ENCODE measurements at regions not wholly inside any gene's neighbourhood (a gene's known extent, or its start where the extent isn't known, plus 50 kb on each side); places are given as distances from the start of the nearest gene placed in this dataset.

- DNase-seq = no peak
These were observed 1366.3 kb upstream of the TMEFF2 start for GRCh38 chr2:193561054-193561453.

GRCh38 chr2:193556766-193557470 is 1362.2 kb upstream of the TMEFF2 start:
- intact Hi-C loops (cut with DNase I) = no loop called here

More at GRCh38 chr2:193561054-193561453, 1366.3 kb upstream of the TMEFF2 start:
- intact Hi-C loops (cut with DNase I) = no loop called here
- ATAC-seq (ENCODE audit: poor library complexity) = no peak

GRCh38 chr2:193549661-193550060 is 1354.9 kb upstream of the TMEFF2 start:
- no peak for ATAC-seq (ENCODE audit: poor library complexity)
- intact Hi-C loops (cut with DNase I) = no loop called here
- DNase-seq = no peak

More at GRCh38 chr2:193556766-193557470, 1362.2 kb upstream of the TMEFF2 start:
- ATAC-seq (ENCODE audit: poor library complexity) = no peak
- no peak for DNase-seq

GRCh38 chr2:193542762-193543161 is 1348.0 kb upstream of the TMEFF2 start:
- ATAC-seq (ENCODE audit: poor library complexity) = no peak

GRCh38 chr2:193539188-193539587 is 1344.5 kb upstream of the TMEFF2 start:
- DNase-seq = no peak
- no peak for ATAC-seq (ENCODE audit: poor library complexity)
- intact Hi-C loops (cut with DNase I) = no loop called here

More at GRCh38 chr2:193542762-193543161, 1348.0 kb upstream of the TMEFF2 start:
- no peak for DNase-seq
- intact Hi-C loops (cut with DNase I) = no loop called here

GRCh38 chr2:193538061-193538460 is 1343.3 kb upstream of the TMEFF2 start:
- DNase-seq (no peak), ATAC-seq (ENCODE audit: poor library complexity) (no peak)
- intact Hi-C loops (cut with DNase I) = no loop called here

- no peak for DNase-seq
- no peak for ATAC-seq (ENCODE audit: poor library complexity)
- intact Hi-C loops (cut with DNase I) = no loop called here
These were observed 1342.8 kb upstream of the TMEFF2 start for GRCh38 chr2:193537531-193537930.

- intact Hi-C loops (cut with DNase I) = no loop called here
- DNase-seq (no peak), ATAC-seq (ENCODE audit: poor library complexity) (no peak)
These were observed 1333.7 kb upstream of the TMEFF2 start for GRCh38 chr2:193528458-193528857.

GRCh38 chr2:193527146-193527545 is 1332.4 kb upstream of the TMEFF2 start:
- intact Hi-C loops (cut with DNase I) = no loop called here

GRCh38 chr2:193523662-193524061 is 1328.9 kb upstream of the TMEFF2 start:
- intact Hi-C loops (cut with DNase I) = no loop called here
- ATAC-seq (ENCODE audit: poor library complexity) (no peak), DNase-seq (no peak)

More at GRCh38 chr2:193527146-193527545, 1332.4 kb upstream of the TMEFF2 start:
- ATAC-seq (ENCODE audit: poor library complexity) (no peak), DNase-seq (no peak)

- DNase-seq = no peak
- intact Hi-C loops (cut with DNase I) = no loop called here
- ATAC-seq (ENCODE audit: poor library complexity) = no peak
These were observed 1326.8 kb upstream of the TMEFF2 start for GRCh38 chr2:193521523-193521922.

- ATAC-seq (ENCODE audit: poor library complexity) = no peak
- intact Hi-C loops (cut with DNase I) = no loop called here
- no peak for DNase-seq
These were observed 1326.2 kb upstream of the TMEFF2 start for GRCh38 chr2:193520709-193521458.

GRCh38 chr2:193518041-193518817 is 1323.5 kb upstream of the TMEFF2 start:
- no peak for ATAC-seq (ENCODE audit: poor library complexity)
- DNase-seq = no peak
- intact Hi-C loops (cut with DNase I) = no loop called here

- ATAC-seq (ENCODE audit: poor library complexity) = no peak
- DNase-seq = no peak
- intact Hi-C loops (cut with DNase I) = no loop called here
These were observed 1322.9 kb upstream of the TMEFF2 start for GRCh38 chr2:193517615-193518014.

GRCh38 chr2:193506035-193506434 is 1311.3 kb upstream of the TMEFF2 start:
- intact Hi-C loops (cut with DNase I) = no loop called here
- ATAC-seq (ENCODE audit: poor library complexity) (no peak), DNase-seq (no peak)

- intact Hi-C loops (cut with DNase I) = no loop called here
- ATAC-seq (ENCODE audit: poor library complexity) (no peak), DNase-seq (no peak)
These were observed 1310.9 kb upstream of the TMEFF2 start for GRCh38 chr2:193505620-193506019.

GRCh38 chr2:193502363-193503035 is 1307.8 kb upstream of the TMEFF2 start:
- intact Hi-C loops (cut with DNase I) = no loop called here
- ATAC-seq (ENCODE audit: poor library complexity) (no peak), DNase-seq (no peak)

GRCh38 chr2:193496786-193497185 is 1302.1 kb upstream of the TMEFF2 start:
- DNase-seq (no peak), ATAC-seq (ENCODE audit: poor library complexity) (no peak)
- intact Hi-C loops (cut with DNase I) = no loop called here

- intact Hi-C loops (cut with DNase I) = no loop called here
- DNase-seq (no peak), ATAC-seq (ENCODE audit: poor library complexity) (no peak)
These were observed 1287.8 kb upstream of the TMEFF2 start for GRCh38 chr2:193482557-193482956.
